ENCODE measurements at regions not wholly inside any gene's neighbourhood (a gene's known extent, or its start where the extent isn't known, plus 50 kb on each side); places are given as distances from the start of the nearest gene placed in this dataset.

DNA sequence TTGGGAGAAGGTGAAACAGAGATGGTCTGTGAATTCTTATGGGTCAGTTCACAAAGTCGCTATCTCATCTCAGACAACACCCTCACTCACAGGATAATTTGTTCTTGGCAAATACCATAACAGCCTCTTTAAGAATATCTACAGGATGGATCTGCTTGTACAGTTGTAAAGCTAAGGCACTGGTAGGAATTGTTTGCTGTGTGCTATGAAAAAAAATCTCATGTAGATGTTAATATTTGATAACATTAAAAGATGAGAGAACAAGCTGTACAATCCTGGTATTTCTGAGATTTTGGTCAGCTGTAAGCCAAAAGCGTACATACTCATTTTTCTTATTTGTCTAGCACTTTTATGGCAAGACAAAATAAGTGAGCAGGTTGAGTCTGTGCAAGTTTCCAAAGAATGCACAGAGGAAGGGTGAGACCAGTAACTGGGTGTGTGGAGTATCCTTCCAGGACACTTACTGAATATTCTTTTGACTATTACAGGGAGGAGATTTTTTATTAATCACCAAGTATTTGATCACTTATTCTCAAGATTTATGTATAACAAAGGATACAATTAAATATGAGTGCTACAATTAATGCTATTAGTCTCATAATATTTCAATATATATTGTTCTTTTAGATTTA, 814.5 kb upstream of the MIR17HG start:
- Histone ChIP-seq H3K4me1 (ENCODE audit: insufficient read depth) (no peaks in the 10 kb centered on the region), H3K36me3 (ENCODE audit: insufficient read depth) (no peaks in the 10 kb centered on the region), H4K20me1 (replicated peaks; ENCODE audit: insufficient read depth) (no peaks in the 10 kb centered on the region), H3K4me3 (no peak overlapping the region), H3F3A (replicated peaks; ENCODE audit: low read depth) (no peaks in the 10 kb centered on the region), H3K4me2 (no peak overlapping the region), H3K9me2 (ENCODE audit: insufficient read depth) (no peaks in the 10 kb centered on the region), H3K27ac (ENCODE audit: low read depth) (no peak overlapping the region), H3K79me2 (replicated peaks; ENCODE audit: insufficient read depth) (no peaks in the 10 kb centered on the region), H3K27me3 (ENCODE audit: insufficient read depth) (no peaks in the 10 kb centered on the region), H2AFZ (no peak overlapping the region)
- TF ChIP-seq JUNB (IDR thresholded peaks at IDR 0.05; ENCODE audit: unreplicated experiment) (no peak), EZH2 (IDR thresholded peaks at IDR 0.05; ENCODE audit: low read depth, unreplicated experiment) (no peak), ZNF331 (CRISPR knock-in tag; IDR thresholded peaks at IDR 0.05; ENCODE audit: low read depth) (no peak), NANOG (IDR thresholded peaks at IDR 0.05; ENCODE audit: borderline replicate concordance) (no peak), STAT1 (IDR thresholded peaks at IDR 0.05; ENCODE audit: unreplicated experiment) (no peak), CREB1 (CRISPR knock-in tag; IDR thresholded peaks at IDR 0.05; ENCODE audit: low read depth) (no peak), ZNF114 (CRISPR knock-in tag; IDR thresholded peaks at IDR 0.05) (no peak), EZH2phosphoT487 (IDR thresholded peaks at IDR 0.05; ENCODE audit: unreplicated experiment) (no peak)
- TF ChIP-seq, protein P1, sequence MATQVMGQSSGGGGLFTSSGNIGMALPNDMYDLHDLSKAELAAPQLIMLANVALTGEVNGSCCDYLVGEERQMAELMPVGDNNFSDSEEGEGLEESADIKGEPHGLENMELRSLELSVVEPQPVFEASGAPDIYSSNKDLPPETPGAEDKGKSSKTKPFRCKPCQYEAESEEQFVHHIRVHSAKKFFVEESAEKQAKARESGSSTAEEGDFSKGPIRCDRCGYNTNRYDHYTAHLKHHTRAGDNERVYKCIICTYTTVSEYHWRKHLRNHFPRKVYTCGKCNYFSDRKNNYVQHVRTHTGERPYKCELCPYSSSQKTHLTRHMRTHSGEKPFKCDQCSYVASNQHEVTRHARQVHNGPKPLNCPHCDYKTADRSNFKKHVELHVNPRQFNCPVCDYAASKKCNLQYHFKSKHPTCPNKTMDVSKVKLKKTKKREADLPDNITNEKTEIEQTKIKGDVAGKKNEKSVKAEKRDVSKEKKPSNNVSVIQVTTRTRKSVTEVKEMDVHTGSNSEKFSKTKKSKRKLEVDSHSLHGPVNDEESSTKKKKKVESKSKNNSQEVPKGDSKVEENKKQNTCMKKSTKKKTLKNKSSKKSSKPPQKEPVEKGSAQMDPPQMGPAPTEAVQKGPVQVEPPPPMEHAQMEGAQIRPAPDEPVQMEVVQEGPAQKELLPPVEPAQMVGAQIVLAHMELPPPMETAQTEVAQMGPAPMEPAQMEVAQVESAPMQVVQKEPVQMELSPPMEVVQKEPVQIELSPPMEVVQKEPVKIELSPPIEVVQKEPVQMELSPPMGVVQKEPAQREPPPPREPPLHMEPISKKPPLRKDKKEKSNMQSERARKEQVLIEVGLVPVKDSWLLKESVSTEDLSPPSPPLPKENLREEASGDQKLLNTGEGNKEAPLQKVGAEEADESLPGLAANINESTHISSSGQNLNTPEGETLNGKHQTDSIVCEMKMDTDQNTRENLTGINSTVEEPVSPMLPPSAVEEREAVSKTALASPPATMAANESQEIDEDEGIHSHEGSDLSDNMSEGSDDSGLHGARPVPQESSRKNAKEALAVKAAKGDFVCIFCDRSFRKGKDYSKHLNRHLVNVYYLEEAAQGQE (IDR thresholded peaks at IDR 0.05; ENCODE audit: unreplicated experiment) = no peak
- TF ChIP-seq, protein P2, sequence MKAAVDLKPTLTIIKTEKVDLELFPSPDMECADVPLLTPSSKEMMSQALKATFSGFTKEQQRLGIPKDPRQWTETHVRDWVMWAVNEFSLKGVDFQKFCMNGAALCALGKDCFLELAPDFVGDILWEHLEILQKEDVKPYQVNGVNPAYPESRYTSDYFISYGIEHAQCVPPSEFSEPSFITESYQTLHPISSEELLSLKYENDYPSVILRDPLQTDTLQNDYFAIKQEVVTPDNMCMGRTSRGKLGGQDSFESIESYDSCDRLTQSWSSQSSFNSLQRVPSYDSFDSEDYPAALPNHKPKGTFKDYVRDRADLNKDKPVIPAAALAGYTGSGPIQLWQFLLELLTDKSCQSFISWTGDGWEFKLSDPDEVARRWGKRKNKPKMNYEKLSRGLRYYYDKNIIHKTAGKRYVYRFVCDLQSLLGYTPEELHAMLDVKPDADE (IDR thresholded peaks at IDR 0.05) = no peak
- TF ChIP-seq, protein P3, sequence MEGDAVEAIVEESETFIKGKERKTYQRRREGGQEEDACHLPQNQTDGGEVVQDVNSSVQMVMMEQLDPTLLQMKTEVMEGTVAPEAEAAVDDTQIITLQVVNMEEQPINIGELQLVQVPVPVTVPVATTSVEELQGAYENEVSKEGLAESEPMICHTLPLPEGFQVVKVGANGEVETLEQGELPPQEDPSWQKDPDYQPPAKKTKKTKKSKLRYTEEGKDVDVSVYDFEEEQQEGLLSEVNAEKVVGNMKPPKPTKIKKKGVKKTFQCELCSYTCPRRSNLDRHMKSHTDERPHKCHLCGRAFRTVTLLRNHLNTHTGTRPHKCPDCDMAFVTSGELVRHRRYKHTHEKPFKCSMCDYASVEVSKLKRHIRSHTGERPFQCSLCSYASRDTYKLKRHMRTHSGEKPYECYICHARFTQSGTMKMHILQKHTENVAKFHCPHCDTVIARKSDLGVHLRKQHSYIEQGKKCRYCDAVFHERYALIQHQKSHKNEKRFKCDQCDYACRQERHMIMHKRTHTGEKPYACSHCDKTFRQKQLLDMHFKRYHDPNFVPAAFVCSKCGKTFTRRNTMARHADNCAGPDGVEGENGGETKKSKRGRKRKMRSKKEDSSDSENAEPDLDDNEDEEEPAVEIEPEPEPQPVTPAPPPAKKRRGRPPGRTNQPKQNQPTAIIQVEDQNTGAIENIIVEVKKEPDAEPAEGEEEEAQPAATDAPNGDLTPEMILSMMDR (conservative IDR thresholded peaks at IDR 0.05; ENCODE audit: low read depth in 2 of 2) = no peak
- TF ChIP-seq, protein P4, sequence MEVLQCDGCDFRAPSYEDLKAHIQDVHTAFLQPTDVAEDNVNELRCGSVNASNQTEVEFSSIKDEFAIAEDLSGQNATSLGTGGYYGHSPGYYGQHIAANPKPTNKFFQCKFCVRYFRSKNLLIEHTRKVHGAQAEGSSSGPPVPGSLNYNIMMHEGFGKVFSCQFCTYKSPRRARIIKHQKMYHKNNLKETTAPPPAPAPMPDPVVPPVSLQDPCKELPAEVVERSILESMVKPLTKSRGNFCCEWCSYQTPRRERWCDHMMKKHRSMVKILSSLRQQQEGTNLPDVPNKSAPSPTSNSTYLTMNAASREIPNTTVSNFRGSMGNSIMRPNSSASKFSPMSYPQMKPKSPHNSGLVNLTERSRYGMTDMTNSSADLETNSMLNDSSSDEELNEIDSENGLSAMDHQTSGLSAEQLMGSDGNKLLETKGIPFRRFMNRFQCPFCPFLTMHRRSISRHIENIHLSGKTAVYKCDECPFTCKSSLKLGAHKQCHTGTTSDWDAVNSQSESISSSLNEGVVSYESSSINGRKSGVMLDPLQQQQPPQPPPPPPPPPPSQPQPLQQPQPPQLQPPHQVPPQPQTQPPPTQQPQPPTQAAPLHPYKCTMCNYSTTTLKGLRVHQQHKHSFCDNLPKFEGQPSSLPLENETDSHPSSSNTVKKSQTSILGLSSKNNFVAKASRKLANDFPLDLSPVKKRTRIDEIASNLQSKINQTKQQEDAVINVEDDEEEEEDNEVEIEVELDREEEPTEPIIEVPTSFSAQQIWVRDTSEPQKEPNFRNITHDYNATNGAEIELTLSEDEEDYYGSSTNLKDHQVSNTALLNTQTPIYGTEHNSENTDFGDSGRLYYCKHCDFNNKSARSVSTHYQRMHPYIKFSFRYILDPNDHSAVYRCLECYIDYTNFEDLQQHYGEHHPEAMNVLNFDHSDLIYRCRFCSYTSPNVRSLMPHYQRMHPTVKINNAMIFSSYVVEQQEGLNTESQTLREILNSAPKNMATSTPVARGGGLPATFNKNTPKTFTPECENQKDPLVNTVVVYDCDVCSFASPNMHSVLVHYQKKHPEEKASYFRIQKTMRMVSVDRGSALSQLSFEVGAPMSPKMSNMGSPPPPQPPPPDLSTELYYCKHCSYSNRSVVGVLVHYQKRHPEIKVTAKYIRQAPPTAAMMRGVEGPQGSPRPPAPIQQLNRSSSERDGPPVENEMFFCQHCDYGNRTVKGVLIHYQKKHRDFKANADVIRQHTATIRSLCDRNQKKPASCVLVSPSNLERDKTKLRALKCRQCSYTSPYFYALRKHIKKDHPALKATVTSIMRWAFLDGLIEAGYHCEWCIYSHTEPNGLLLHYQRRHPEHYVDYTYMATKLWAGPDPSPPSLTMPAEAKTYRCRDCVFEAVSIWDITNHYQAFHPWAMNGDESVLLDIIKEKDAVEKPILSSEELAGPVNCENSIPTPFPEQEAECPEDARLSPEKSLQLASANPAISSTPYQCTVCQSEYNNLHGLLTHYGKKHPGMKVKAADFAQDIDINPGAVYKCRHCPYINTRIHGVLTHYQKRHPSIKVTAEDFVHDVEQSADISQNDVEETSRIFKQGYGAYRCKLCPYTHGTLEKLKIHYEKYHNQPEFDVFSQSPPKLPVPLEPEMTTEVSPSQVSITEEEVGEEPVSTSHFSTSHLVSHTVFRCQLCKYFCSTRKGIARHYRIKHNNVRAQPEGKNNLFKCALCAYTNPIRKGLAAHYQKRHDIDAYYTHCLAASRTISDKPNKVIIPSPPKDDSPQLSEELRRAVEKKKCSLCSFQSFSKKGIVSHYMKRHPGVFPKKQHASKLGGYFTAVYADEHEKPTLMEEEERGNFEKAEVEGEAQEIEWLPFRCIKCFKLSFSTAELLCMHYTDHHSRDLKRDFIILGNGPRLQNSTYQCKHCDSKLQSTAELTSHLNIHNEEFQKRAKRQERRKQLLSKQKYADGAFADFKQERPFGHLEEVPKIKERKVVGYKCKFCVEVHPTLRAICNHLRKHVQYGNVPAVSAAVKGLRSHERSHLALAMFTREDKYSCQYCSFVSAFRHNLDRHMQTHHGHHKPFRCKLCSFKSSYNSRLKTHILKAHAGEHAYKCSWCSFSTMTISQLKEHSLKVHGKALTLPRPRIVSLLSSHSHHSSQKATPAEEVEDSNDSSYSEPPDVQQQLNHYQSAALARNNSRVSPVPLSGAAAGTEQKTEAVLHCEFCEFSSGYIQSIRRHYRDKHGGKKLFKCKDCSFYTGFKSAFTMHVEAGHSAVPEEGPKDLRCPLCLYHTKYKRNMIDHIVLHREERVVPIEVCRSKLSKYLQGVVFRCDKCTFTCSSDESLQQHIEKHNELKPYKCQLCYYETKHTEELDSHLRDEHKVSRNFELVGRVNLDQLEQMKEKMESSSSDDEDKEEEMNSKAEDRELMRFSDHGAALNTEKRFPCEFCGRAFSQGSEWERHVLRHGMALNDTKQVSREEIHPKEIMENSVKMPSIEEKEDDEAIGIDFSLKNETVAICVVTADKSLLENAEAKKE (CRISPR knock-in tag; IDR thresholded peaks at IDR 0.05) = no peak
- no peak overlapping the region for H3K4me3 Mint-ChIP-seq
- no peak overlapping the region for H3K27ac Mint-ChIP-seq
- H3K4me1 Mint-ChIP-seq = no peaks in the 10 kb centered on the region
- no peaks in the 10 kb centered on the region for H3K27me3 Mint-ChIP-seq (ENCODE audit: insufficient read depth, low read depth, poor library complexity)
- H3K36me3 Mint-ChIP-seq (ENCODE audit: low read depth) = no peaks in the 10 kb centered on the region
- DNase-seq (ENCODE audit: low spot score) (no peak), ATAC-seq (no peak)
- peaks cover 3% of the 10 kb centered on the region; the same call in 1 of the 3 replicates for H3K9me3 Mint-ChIP-seq

Data from GM23338 (cell line).